B cell (primary cell): ENCODE measurements at regions not wholly inside any gene's neighbourhood (a gene's known extent, or its start where the extent isn't known, plus 50 kb on each side); places are given as distances from the start of the nearest gene placed in this dataset.

Experiments used
- ATAC-seq: fragments of 200-7000 bp; cut with Tn5 transposase; one replicate; pipeline ENCODE4 v1.10.0; 2021; ENCODE audit warnings: low read depth, mild to moderate bottlenecking, moderate number of reproducible peaks, moderate library complexity
- CTCF ChIA-PET: fragments of 350-600 bp; sonication (Branson Sonifier 250); formaldehyde crosslinking; loops from one replicate; lab custom pipeline; 2021; ENCODE audit warnings: antibody characterized with exemption, inconsistent platforms; lab: Charles Lee
- POLR2A ChIA-PET: fragments of 350-600 bp; sonication (Branson Sonifier 250); formaldehyde crosslinking; loops from one replicate; lab custom pipeline; 2021; ENCODE audit warnings: antibody characterized with exemption; lab: Charles Lee
- DNase-seq: peaks from one replicate; pipeline ENCODE4 v3.0.0; 2013
- H2AFZ ChIP-seq: 2 replicates; pipeline ENCODE4 v1.6.1; 2012; ENCODE audit warnings: mild to moderate bottlenecking, low read depth, low read length; ENCODE audit not compliant: insufficient read depth, poor library complexity, severe bottlenecking
- H3K27ac ChIP-seq, 2 donors: 1 replicate in 1 of 2; 2 replicates in 1 of 2; pipeline ENCODE4 v1.5.1; 2012 to 2013; ENCODE audit warnings: low read length in 2 of 2, mild to moderate bottlenecking in 2 of 2, moderate library complexity in 1 of 2
- H3K27me3 ChIP-seq, 4 experiments: fragments of 200-600 bp in 1 of 4; sonication (generic) in 1 of 4; replicated peaks in 1 of 4; 1 replicate in 2 of 4; 2 replicates in 2 of 4; pipeline versions ENCODE4 v1.6.1 to v1.7.0; 2013 to 2016; ENCODE audit warnings: low read length in 3 of 4, mild to moderate bottlenecking in 2 of 4, mixed read lengths in 1 of 4, moderate library complexity in 1 of 4; ENCODE audit not compliant: insufficient read depth in 4 of 4, control insufficient read depth in 3 of 4; ENCODE audit errors: control extremely low read depth in 1 of 4
- H3K36me3 ChIP-seq, 2 experiments: replicated peaks in 1 of 2; 1 replicate in 1 of 2; 2 replicates in 1 of 2; pipeline versions ENCODE4 v1.6.1 to v1.7.1; 2013; ENCODE audit warnings: low read length in 1 of 2; ENCODE audit not compliant: insufficient read depth in 2 of 2, control insufficient read depth in 1 of 2; ENCODE audit errors: control extremely low read depth in 1 of 2, extremely low read depth in 1 of 2
- H3K4me1 ChIP-seq, 2 donors: fragments of 200-600 bp in 1 of 2; sonication (generic) in 1 of 2; 1 replicate in 1 of 2; 2 replicates in 1 of 2; pipeline versions ENCODE4 v1.5.1 to v1.6.1; 2013 to 2017; ENCODE audit warnings: low read length in 2 of 2; ENCODE audit not compliant: control insufficient read depth in 2 of 2, insufficient read depth in 2 of 2
- H3K4me2 ChIP-seq: replicated peaks from 2 replicates; pipeline ENCODE3; 2012; ENCODE audit warnings: mild to moderate bottlenecking, low read depth, low read length; ENCODE audit not compliant: poor library complexity, severe bottlenecking
- H3K4me3 ChIP-seq, 5 experiments: fragments of 200-600 bp in 1 of 5; sonication (generic) in 1 of 5; 1 replicate in 3 of 5; 2 replicates in 2 of 5; pipeline versions ENCODE4 v1.5.1 to v1.7.0; 2011 to 2016; ENCODE audit warnings: low read length in 4 of 5, mild to moderate bottlenecking in 4 of 5, low read depth in 2 of 5, control low read depth in 1 of 5, moderate library complexity in 1 of 5; ENCODE audit not compliant: insufficient read depth in 1 of 5; ENCODE audit errors: control extremely low read depth in 1 of 5, extremely low read depth in 1 of 5
- H3K79me2 ChIP-seq: fragments of 200-600 bp; sonication (generic); one replicate; pipeline ENCODE4 v1.6.0; 2016; ENCODE audit warnings: low read length; ENCODE audit not compliant: control insufficient read depth, insufficient read depth
- H3K9ac ChIP-seq: fragments of 200-600 bp; sonication (generic); 2 replicates; pipeline ENCODE4 v1.6.1; 2017; ENCODE audit warnings: mild to moderate bottlenecking, low read length, moderate library complexity
- H3K9me3 ChIP-seq, 3 donors: one replicate each; pipeline versions ENCODE4 v1.6.1 to v1.7.1; 2013; ENCODE audit warnings: low read length in 2 of 3; ENCODE audit not compliant: control insufficient read depth in 2 of 3, insufficient read depth in 1 of 3; ENCODE audit errors: control extremely low read depth in 1 of 3
- H4K20me1 ChIP-seq: 2 replicates; pipeline ENCODE4 v1.6.0; 2012; ENCODE audit warnings: mild to moderate bottlenecking, low read length; ENCODE audit not compliant: insufficient read depth, control insufficient read depth, poor library complexity, severe bottlenecking
- H3K27ac Mint-ChIP-seq: one replicate; pipeline ENCODE4 v1.8.0; 2021; ENCODE audit warnings: mixed read lengths
- H3K27me3 Mint-ChIP-seq: one replicate; pipeline ENCODE4 v1.8.0; 2021; ENCODE audit warnings: mixed read lengths
- H3K4me1 Mint-ChIP-seq: one replicate; pipeline ENCODE4 v1.8.0; 2021; ENCODE audit warnings: mixed read lengths
- H3K4me3 Mint-ChIP-seq: one replicate; pipeline ENCODE4 v1.8.0; 2021; ENCODE audit warnings: mixed read lengths
- H3K9me3 Mint-ChIP-seq: one replicate; pipeline ENCODE4 v1.8.0; 2022; ENCODE audit warnings: mixed read lengths; ENCODE audit not compliant: insufficient read depth
- CTCF ChIP-seq: fragments of 200-600 bp; IDR thresholded peaks from one replicate; pipeline ENCODE4 v1.8.0; 2022; ENCODE audit warnings: antibody characterized with exemption, mild to moderate bottlenecking
- EZH2 ChIP-seq: IDR thresholded peaks from 2 replicates; pipeline ENCODE4 v1.6.1; 2012; ENCODE audit warnings: borderline replicate concordance, low read depth, mild to moderate bottlenecking, moderate library complexity, low read length; ENCODE audit not compliant: insufficient read depth, poor library complexity, severe bottlenecking
- WGBS: methylation state at CpG from one replicate; pipeline ENCODE4 v1.1.5; 2013; ENCODE audit warnings: missing lambda C conversion rate; ENCODE audit not compliant: insufficient coverage; 5-methylcytosine and 5-hydroxymethylcytosine counted together
- intact Hi-C: fragments of 100-400 bp; cut with micrococcal nuclease; formaldehyde crosslinking; loops from one replicate; pipeline ENCODE4 v1.10.0; 2022

- CTCF ChIA-PET, result no interaction called here
- Histone ChIP-seq H3K79me2 (no peaks in the 10 kb centered on the region), H3K27ac (no peak overlapping the region), H3K4me3 (no peak overlapping the region), H3K9me3 (peaks cover 0 to 15% (median 15%) of the 10 kb centered on the region in 3 donors), H2AFZ (no peak overlapping the region), H3K36me3 (no peaks in the 10 kb centered on the region), H3K27me3 (no peaks in the 10 kb centered on the region), H3K4me2 (no peak overlapping the region), H4K20me1 (no peaks in the 10 kb centered on the region), H3K9ac (no peak overlapping the region), H3K4me1 (no peaks in the 10 kb centered on the region)
- POLR2A ChIA-PET, result no interaction called here
- Mint-ChIP-seq H3K4me3 (no peak overlapping the region), H3K9me3 (peaks cover 7% of the 10 kb centered on the region), H3K27me3 (peaks cover 3% of the 10 kb centered on the region), H3K27ac (no peak overlapping the region), H3K4me1 (no peaks in the 10 kb centered on the region)
- 94% methylated on average over 9 of the region's 9 CpGs for WGBS
- DNase-seq, result no peak
- TF ChIP-seq CTCF (peak; percentile 17), EZH2 (no peak)
- intact Hi-C loops, result no loop called here
- ATAC-seq, result no peak
Observed at GRCh38 chr2:10520154-10520553, 72.0 kb upstream of the ODC1 start.

- Mint-ChIP-seq H3K27me3 (peaks cover 3% of the 10 kb centered on the region), H3K27ac (no peak overlapping the region), H3K4me3 (no peak overlapping the region), H3K9me3 (peaks cover 10% of the 10 kb centered on the region), H3K4me1 (no peaks in the 10 kb centered on the region)
- TF ChIP-seq EZH2 (no peak), CTCF (no peak)
- Histone ChIP-seq H3K27me3 (no peaks in the 10 kb centered on the region), H3K4me3 (no peak overlapping the region), H3K79me2 (no peaks in the 10 kb centered on the region), H3K4me2 (no peak overlapping the region), H2AFZ (no peak overlapping the region), H3K36me3 (no peaks in the 10 kb centered on the region), H3K9ac (no peak overlapping the region), H4K20me1 (no peaks in the 10 kb centered on the region), H3K27ac (no peak overlapping the region), H3K4me1 (no peaks in the 10 kb centered on the region), H3K9me3 (peaks cover 0 to 21% (median 18%) of the 10 kb centered on the region in 3 donors)
- CTCF ChIA-PET, result no interaction called here
- ATAC-seq, result no peak
- 91% methylated on average over 8 of the region's 9 CpGs for WGBS
- no peak for DNase-seq
- POLR2A ChIA-PET, result no interaction called here
- intact Hi-C loops, result no loop called here
Observed at GRCh38 chr2:10519394-10519740, 71.2 kb upstream of the ODC1 start.
